Liver (tissue), 3 donors: ENCODE measurements at regions not wholly inside any gene's neighbourhood (a gene's known extent, or its start where the extent isn't known, plus 50 kb on each side); places are given as distances from the start of the nearest gene placed in this dataset.

Experiments used
- EGR1 ChIP-seq, 2 donors: IDR thresholded peaks; 2 replicates each; pipeline ENCODE4 v1.6.1; 2016 to 2018; ENCODE audit warnings: antibody characterized with exemption in 2 of 2, low read depth in 2 of 2
- FOXA1 ChIP-seq: IDR thresholded peaks from 2 replicates; pipeline ENCODE4 v1.6.1; 2016; ENCODE audit warnings: antibody characterized with exemption
- GABPA ChIP-seq, 2 donors: IDR thresholded peaks in 1 of 2; conservative IDR thresholded peaks in 1 of 2; 2 replicates each; pipeline ENCODE4 v1.6.1; 2016; ENCODE audit warnings: antibody characterized with exemption in 2 of 2, mild to moderate bottlenecking in 1 of 2, moderate library complexity in 1 of 2
- HNF4G ChIP-seq: IDR thresholded peaks from 2 replicates; pipeline ENCODE4 v1.6.1; 2016; ENCODE audit warnings: antibody characterized with exemption
- JUND ChIP-seq, 2 donors: IDR thresholded peaks; 2 replicates each; pipeline ENCODE4 v1.6.1; 2016; ENCODE audit warnings: antibody characterized with exemption in 2 of 2
- RAD21 ChIP-seq, 2 donors: IDR thresholded peaks; 2 replicates each; pipeline ENCODE4 v1.6.1; 2016; ENCODE audit warnings: antibody characterized with exemption in 2 of 2, mild to moderate bottlenecking in 2 of 2
- RXRA ChIP-seq, 2 donors: IDR thresholded peaks; 2 replicates each; pipeline ENCODE4 v1.6.1; 2017 to 2018; ENCODE audit warnings: antibody characterized with exemption in 2 of 2, mild to moderate bottlenecking in 1 of 2
- SP1 ChIP-seq: IDR thresholded peaks from 2 replicates; pipeline ENCODE4 v1.6.1; 2018; ENCODE audit warnings: antibody characterized with exemption, mild to moderate bottlenecking
- TAF1 ChIP-seq: conservative IDR thresholded peaks from 2 replicates; pipeline ENCODE4 v1.6.1; 2016; ENCODE audit warnings: antibody characterized with exemption, mild to moderate bottlenecking
- YY1 ChIP-seq: IDR thresholded peaks from 2 replicates; pipeline ENCODE4 v1.6.1; 2016; ENCODE audit warnings: antibody characterized with exemption, mild to moderate bottlenecking
- TF ChIP-seq, protein P1 (sequence below): fragments of 150-350 bp; IDR thresholded peaks from 2 replicates; pipeline ENCODE4 v1.5.1; 2017; ENCODE audit warnings: improper control_type of control experiment, low read depth, low read length; ENCODE audit not compliant: missing input control
- TF ChIP-seq, protein P2 (sequence below): IDR thresholded peaks from 2 replicates; pipeline ENCODE4 v1.6.1; 2016; ENCODE audit warnings: antibody characterized with exemption
- TF ChIP-seq, protein P3 (sequence below): IDR thresholded peaks from 2 replicates; pipeline ENCODE4 v1.6.1; 2016; ENCODE audit warnings: antibody characterized with exemption, mild to moderate bottlenecking
- donor health status: healthy.
- donor health status: healthy.

DNA sequence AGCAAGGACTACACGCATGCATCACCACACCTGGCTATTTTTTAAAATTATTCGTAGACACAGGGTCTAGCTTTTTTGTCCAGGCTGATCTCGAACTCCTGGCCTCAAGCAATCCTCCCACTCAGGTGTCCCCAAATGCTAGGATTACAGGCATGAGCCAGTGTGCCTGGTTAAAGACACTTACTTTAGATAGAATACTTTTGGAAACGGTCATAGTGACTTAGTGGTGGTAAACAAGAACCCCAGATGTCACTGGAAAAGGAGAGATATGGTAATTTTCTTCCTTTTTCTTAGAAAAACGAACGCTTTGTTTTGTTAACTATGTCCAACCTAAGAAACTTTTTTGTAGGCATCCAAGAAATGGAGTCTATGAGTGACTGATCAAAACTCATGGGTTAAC is 137.3 kb downstream of the TFAP2B start:
- TF ChIP-seq GABPA (IDR thresholded peaks at IDR 0.05 in 1 of 2, conservative IDR thresholded peaks at IDR 0.05 in 1 of 2) (no peak), FOXA1 (no peak), RAD21 (IDR thresholded peaks at IDR 0.05) (no peak), TAF1 (no peak), SP1 (no peak), YY1 (no peak), EGR1 (IDR thresholded peaks at IDR 0.05; ENCODE audit: low read depth in 2 of 2) (no peak), RXRA (IDR thresholded peaks at IDR 0.05) (no peak), JUND (IDR thresholded peaks at IDR 0.05) (no peak), HNF4G (no peak)
- TF ChIP-seq, protein P1, sequence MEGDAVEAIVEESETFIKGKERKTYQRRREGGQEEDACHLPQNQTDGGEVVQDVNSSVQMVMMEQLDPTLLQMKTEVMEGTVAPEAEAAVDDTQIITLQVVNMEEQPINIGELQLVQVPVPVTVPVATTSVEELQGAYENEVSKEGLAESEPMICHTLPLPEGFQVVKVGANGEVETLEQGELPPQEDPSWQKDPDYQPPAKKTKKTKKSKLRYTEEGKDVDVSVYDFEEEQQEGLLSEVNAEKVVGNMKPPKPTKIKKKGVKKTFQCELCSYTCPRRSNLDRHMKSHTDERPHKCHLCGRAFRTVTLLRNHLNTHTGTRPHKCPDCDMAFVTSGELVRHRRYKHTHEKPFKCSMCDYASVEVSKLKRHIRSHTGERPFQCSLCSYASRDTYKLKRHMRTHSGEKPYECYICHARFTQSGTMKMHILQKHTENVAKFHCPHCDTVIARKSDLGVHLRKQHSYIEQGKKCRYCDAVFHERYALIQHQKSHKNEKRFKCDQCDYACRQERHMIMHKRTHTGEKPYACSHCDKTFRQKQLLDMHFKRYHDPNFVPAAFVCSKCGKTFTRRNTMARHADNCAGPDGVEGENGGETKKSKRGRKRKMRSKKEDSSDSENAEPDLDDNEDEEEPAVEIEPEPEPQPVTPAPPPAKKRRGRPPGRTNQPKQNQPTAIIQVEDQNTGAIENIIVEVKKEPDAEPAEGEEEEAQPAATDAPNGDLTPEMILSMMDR, result no peak
- TF ChIP-seq, protein P2, sequence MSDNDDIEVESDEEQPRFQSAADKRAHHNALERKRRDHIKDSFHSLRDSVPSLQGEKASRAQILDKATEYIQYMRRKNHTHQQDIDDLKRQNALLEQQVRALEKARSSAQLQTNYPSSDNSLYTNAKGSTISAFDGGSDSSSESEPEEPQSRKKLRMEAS, result no peak
- TF ChIP-seq, protein P3, sequence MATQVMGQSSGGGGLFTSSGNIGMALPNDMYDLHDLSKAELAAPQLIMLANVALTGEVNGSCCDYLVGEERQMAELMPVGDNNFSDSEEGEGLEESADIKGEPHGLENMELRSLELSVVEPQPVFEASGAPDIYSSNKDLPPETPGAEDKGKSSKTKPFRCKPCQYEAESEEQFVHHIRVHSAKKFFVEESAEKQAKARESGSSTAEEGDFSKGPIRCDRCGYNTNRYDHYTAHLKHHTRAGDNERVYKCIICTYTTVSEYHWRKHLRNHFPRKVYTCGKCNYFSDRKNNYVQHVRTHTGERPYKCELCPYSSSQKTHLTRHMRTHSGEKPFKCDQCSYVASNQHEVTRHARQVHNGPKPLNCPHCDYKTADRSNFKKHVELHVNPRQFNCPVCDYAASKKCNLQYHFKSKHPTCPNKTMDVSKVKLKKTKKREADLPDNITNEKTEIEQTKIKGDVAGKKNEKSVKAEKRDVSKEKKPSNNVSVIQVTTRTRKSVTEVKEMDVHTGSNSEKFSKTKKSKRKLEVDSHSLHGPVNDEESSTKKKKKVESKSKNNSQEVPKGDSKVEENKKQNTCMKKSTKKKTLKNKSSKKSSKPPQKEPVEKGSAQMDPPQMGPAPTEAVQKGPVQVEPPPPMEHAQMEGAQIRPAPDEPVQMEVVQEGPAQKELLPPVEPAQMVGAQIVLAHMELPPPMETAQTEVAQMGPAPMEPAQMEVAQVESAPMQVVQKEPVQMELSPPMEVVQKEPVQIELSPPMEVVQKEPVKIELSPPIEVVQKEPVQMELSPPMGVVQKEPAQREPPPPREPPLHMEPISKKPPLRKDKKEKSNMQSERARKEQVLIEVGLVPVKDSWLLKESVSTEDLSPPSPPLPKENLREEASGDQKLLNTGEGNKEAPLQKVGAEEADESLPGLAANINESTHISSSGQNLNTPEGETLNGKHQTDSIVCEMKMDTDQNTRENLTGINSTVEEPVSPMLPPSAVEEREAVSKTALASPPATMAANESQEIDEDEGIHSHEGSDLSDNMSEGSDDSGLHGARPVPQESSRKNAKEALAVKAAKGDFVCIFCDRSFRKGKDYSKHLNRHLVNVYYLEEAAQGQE, result no peak
